GM19452 (cell line): ENCODE measurements at regions not wholly inside any gene's neighbourhood (a gene's known extent, or its start where the extent isn't known, plus 50 kb on each side); places are given as distances from the start of the nearest gene placed in this dataset.
"Not testable (repeated sequence)": the region's sequence is repeated elsewhere in the genome, so short reads cannot be mapped to it uniquely, and the experiment has no call there.

ENCODE experiments used
- ATAC-seq: cut with Tn5 transposase; IDR thresholded peaks from one replicate; pipeline ENCODE4 v1.9.1; 2021; ENCODE audit not compliant: unreplicated experiment

DNA sequence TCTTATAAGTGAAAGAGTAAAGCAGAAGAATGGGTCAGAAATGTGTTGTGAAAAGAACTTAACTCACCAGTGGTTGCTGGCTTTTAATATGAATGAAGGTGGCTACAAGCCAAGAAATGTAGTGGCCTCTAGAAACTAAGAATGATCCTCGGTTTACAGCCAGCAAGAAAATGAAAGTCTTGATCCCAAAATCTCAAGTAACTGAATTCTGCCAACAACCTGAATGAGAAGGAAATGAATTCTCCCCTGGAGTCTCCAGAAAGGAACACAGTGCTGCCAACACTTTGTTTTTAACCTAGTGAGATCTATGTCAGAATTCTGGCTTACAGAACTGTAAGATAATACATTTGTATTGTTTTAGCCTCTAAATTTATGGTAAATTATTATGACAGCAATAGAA, 193.0 kb downstream of the FZD1 start:
- ATAC-seq = no peak

GRCh38 chr7:91459539-91459938, 195.3 kb downstream of the FZD1 start:
- ATAC-seq = no peak

DNA sequence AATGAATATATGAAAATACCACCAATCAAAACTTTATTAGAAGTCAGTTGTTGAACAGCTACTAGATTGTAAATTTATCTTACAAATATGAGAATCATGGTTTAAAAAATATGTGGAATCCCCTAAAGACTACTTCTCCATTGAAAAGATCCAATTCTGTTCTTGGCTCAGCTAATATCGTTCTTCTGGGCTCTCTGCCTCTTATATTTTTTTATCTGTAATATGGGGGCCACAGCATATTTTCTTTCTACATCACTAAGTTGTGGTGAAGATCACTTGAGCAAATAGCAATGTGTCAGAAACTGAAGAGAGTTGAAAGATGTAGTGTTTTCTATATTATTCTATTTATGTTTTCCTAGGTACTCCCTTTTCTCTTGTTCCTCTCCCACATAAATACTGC, 198.1 kb downstream of the FZD1 start:
- ATAC-seq = no peak

DNA sequence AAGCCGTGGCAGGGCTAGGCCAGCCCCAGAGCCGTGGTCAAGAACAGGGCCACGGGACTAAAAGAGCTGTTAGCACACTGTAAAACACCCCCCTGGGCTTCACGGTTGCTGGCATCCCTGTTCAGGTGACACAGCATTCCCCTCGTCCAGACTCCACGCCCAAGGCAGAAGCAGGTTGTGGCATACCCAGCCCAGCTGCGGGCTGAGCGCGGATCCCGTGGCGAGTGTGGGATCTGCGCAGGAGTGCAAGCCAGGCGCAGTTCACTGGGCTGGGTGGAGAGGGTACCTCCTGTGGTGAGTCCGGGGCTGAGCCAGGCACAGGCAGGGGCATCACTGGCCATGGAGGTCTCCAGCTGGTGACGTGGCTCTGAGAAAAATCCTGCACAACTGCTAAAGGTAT, 199.1 kb downstream of the FZD1 start:
- no peak for ATAC-seq

GRCh38 chr7:91465595-91466061, 201.4 kb downstream of the FZD1 start:
- no peak for ATAC-seq

DNA sequence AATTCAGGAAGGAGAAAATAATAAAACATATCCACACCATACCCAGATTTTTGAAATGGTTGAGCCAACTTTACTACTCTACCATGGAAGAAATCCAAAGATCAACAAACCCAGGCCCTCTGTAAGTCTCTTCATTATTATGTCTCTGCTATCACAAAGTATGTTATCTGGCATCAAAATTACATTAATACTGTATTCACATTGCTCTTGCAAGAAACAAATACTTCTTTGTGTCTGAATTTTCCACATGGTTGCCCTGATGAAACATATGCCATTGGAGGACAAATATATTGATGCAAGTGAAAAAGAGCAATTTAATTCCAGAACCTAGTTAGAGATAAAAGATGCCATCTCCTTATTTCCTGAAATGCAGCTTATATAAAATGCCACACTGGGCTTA, 204.0 kb downstream of the FZD1 start:
- ATAC-seq = no peak

DNA sequence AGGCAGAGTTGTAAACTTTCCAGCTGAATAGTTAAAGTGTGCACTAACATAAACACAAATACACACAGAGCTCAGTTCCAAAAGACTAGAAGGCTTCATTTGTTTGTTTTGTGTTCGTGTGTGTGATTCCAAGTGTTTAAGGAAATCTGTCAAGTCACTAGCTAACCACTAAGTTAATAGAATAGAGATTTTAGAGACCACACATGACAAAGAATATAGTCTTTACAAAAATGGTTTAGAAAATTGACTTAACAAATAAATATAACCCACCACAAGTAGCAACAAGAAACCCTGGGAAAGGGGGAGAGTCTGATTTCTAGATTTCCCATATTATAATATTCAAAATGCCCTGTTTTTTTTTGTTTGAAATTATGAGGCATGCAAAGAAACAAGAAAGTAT, 209.4 kb downstream of the FZD1 start:
- ATAC-seq = no peak

DNA sequence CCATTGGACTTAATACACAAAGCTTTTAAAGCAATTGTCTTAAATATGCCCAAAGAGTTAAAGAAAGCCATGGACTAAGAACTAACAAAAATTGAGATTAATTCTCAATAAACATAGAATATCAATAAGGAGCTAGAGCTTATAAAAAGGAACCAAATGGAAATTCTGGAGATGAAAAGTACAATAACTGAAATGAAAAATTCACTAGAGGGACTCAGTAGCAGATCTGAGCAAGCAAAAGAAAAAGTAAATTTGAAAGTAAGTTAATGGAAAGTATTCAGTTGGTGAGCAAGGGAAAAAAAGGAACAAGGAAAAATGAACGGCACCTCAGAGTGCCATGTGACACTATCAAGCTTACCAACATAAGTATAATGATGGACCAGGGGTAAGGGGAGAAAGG, 209.8 kb downstream of the FZD1 start:
- no peak for ATAC-seq

- not testable (repeated sequence) for ATAC-seq
These were observed 216.2 kb downstream of the FZD1 start for GRCh38 chr7:91480470-91480869.

GRCh38 chr7:91491868-91492267, 227.6 kb downstream of the FZD1 start:
- no peak for ATAC-seq

- ATAC-seq = no peak
These were observed 228.1 kb downstream of the FZD1 start for GRCh38 chr7:91492317-91492716.

GRCh38 chr7:91492773-91493172, 228.5 kb downstream of the FZD1 start:
- no peak for ATAC-seq

GRCh38 chr7:91494450-91494849, 230.2 kb downstream of the FZD1 start:
- ATAC-seq = no peak

- no peak for ATAC-seq
These were observed 232.1 kb downstream of the FZD1 start for GRCh38 chr7:91496251-91496820.

DNA sequence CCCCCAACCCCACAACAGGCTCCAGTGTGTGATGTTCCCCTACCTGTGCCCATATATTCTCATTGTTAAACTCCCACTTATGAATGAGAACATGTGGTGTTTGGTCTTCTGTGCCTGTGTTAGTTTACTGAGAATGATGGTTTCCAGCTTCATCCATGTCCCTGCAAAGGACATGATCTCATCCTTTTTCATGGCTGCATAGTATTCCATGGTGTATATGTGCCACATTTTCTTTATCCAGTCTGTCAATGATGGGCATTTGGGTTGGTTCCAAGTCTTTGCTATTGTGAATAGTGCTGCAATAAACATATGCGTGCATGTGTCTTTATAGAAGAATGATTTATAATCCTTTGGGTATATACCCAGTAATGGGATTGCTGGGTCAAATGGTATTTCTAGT, 233.0 kb downstream of the FZD1 start:
- not testable (repeated sequence) for ATAC-seq

DNA sequence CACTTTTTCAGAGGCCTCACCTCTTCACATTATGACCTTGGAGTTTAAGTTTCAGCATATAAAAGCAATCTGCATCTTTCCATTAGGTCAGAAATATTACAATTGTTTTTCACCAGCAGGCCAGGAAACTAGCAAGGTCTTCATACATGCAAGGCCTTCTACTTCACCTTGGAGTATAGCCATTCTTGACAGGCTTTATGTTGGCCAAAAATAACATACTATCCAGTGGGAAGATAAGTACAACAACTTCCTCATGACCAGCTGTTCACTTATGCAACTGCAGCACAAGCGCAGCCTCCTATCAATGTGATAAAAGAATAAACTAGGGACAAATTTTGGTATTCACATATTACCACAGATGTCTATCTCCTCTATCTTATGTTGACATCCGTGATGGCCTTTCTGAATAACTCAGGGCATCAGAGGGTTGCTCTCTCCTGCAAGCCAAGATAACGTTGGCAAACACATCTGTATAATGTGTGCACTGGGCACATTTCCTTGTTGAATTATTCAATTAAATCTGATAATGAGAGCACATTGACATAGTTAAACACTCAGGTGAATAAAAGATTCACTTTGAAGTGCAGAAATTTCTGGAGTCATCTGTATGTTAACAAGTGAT, 239.8 kb downstream of the FZD1 start:
- ATAC-seq = no peak

DNA sequence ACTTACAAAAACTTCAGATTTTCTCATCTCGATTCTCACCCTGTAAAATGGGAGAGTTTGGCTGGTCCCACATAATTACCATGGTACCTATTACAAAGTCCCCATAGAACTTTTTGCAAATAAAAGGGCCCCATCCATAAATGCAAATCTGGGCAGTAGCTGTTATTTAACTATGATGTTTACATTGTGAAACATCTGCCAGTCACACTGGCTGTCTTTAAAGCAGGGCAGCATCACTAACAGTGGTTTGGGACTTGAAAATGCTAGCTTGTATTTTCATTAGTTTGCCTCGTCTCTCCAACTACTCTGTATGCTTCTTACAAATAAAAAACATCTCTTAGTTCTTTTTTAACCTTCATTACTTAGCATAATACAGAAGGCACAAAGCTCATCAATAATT, 240.7 kb downstream of the FZD1 start:
- no peak for ATAC-seq

GRCh38 chr7:91506966-91507365, 242.7 kb downstream of the FZD1 start:
- not testable (repeated sequence) for ATAC-seq

GRCh38 chr7:91511861-91512260, 247.6 kb downstream of the FZD1 start:
- ATAC-seq = not testable (repeated sequence)

GRCh38 chr7:91512958-91513357, 248.7 kb downstream of the FZD1 start:
- no peak for ATAC-seq

- no peak for ATAC-seq
These were observed 250.4 kb downstream of the FZD1 start for GRCh38 chr7:91514591-91514990.

DNA sequence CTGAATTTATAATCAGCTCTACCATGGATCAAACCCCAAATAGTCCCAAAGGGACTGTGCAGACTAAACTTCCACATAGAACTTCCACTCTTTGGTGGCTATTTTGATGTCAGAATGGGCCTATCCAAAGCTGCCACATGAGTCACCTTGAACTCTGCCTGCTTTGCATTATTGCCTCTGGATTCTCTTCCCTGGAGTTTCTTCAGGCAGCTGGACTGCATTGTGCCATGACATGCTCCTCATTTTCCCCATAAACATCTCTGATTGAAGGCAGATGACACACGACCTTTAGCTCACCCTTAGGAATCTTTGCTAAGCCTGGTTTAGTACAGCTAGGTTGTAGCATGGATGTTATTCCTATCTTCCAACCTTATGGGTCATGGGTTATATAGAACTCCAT, 251.7 kb downstream of the FZD1 start:
- no peak for ATAC-seq

GRCh38 chr7:91517201-91517785, 253.1 kb downstream of the FZD1 start:
- no peak for ATAC-seq
